Adrenal gland (tissue), 9 donors: ENCODE measurements at regions not wholly inside any gene's neighbourhood (a gene's known extent, or its start where the extent isn't known, plus 50 kb on each side); places are given as distances from the start of the nearest gene placed in this dataset.

Experiments
- DNase-seq, 7 donors: peaks; one replicate each; pipeline ENCODE4 v3.0.0-alpha.2; 2019 to 2020
- H3K27ac ChIP-seq, 5 donors: fragments of 200-600 bp; sonication (generic) in 4 of 5; 1 replicate in 3 of 5; 2 replicates in 2 of 5; pipeline versions ENCODE4 v1.5.1 to v1.8.0; 2016 to 2020; ENCODE audit warnings: mild to moderate bottlenecking in 1 of 5
- H3K27me3 ChIP-seq: fragments of 200-600 bp; 2 replicates; pipeline ENCODE4 v1.8.0; 2021
- H3K36me3 ChIP-seq, 2 donors: fragments of 200-600 bp; replicated peaks in 1 of 2; 1 replicate in 1 of 2; 2 replicates in 1 of 2; pipeline versions ENCODE4 v1.5.1 to v1.8.0; 2018 to 2022
- H3K4me1 ChIP-seq, 2 donors: fragments of 200-600 bp; replicated peaks in 1 of 2; 1 replicate in 1 of 2; 2 replicates in 1 of 2; pipeline versions ENCODE4 v1.5.1 to v1.8.0; 2018 to 2021
- H3K4me3 ChIP-seq, 4 donors: fragments of 200-600 bp; sonication (generic) in 3 of 4; one replicate each; pipeline ENCODE4 v1.5.1; 2016 to 2018
- H3K9me3 ChIP-seq, 3 donors: fragments of 200-600 bp; sonication (generic) in 1 of 3; replicated peaks in 1 of 3; 1 replicate in 2 of 3; 2 replicates in 1 of 3; pipeline versions ENCODE4 v1.5.1 to v1.8.0; 2016 to 2021
- CTCF ChIP-seq, 6 experiments: fragments of 450-650 bp in 4 of 6; fragments of 200-600 bp in 2 of 6; sonication (generic) in 1 of 6; IDR thresholded peaks; 1 replicate in 5 of 6; 2 replicates in 1 of 6; pipeline versions ENCODE4 v1.5.1 to v1.8.0; 2016 to 2021; ENCODE audit warnings: antibody characterized with exemption in 6 of 6, mild to moderate bottlenecking in 2 of 6, moderate library complexity in 1 of 6
- POLR2A ChIP-seq, 2 donors: fragments of 450-650 bp; IDR thresholded peaks; one replicate each; pipeline ENCODE4 v1.6.1; 2017; ENCODE audit warnings: antibody characterized with exemption in 2 of 2, mild to moderate bottlenecking in 2 of 2, moderate library complexity in 1 of 2
- WGBS, 4 donors: extraction: QIAGEN DNeasy Blood & Tissue Kit in 2 of 4; methylation state at CpG; one replicate each; pipeline versions ENCODE4 v1.1.5 to v1.1.7; 2013 to 2017; 5-methylcytosine and 5-hydroxymethylcytosine counted together
- intact Hi-C, 2 donors: fragments of 100-400 bp; cut with DNase I; formaldehyde crosslinking; loops; one replicate each; pipeline versions ENCODE4 v1.14.1 to v1.15.0; 2022 to 2023
- donor health status: healthy with polysubstance abuse.
- donor health status: Bipolar disorder and iron deficiency.
- donor health status: DM: yes; HTN: yes; CAD: no.
- donor health status: DM: no; HTN: no; CAD: no.
- donor health status: DM: no; HTN: no; CAD: no.

- no peaks in the 10 kb centered on the region for H3K36me3 ChIP-seq
- no peak overlapping the region for H3K4me3 ChIP-seq
- WGBS, 4 donors: 70 to 78% (median 72%) methylated on average over 8 of the region's 8 CpGs
- intact Hi-C loops: no loop called here
- H3K9me3 ChIP-seq: no peaks in the 10 kb centered on the region
- H3K27ac ChIP-seq: no peak overlapping the region
- H3K27me3 ChIP-seq: no peaks in the 10 kb centered on the region
- no peak for TF ChIP-seq POLR2A (IDR thresholded peaks at IDR 0.05)
- no peak for TF ChIP-seq CTCF (IDR thresholded peaks at IDR 0.05)
- no peak for DNase-seq
- H3K4me1 ChIP-seq: no peaks in the 10 kb centered on the region
Measured at GRCh38 chr9:86821006-86821845, 126.1 kb downstream of the GAS1 start.

- no peak for DNase-seq
- 66 to 77% (median 71%) methylated on average over 1 of the region's 1 CpG for WGBS, 4 donors
- H3K36me3 ChIP-seq: no peaks in the 10 kb centered on the region
- no peaks in the 10 kb centered on the region for H3K9me3 ChIP-seq
- no peaks in the 10 kb centered on the region for H3K27me3 ChIP-seq
- TF ChIP-seq CTCF (IDR thresholded peaks at IDR 0.05) (no peak), POLR2A (IDR thresholded peaks at IDR 0.05) (no peak)
- H3K4me3 ChIP-seq: no peak overlapping the region
- H3K4me1 ChIP-seq: no peaks in the 10 kb centered on the region
- no peak overlapping the region for H3K27ac ChIP-seq
- intact Hi-C loops: no loop called here
Measured at GRCh38 chr9:86819552-86819951, 127.8 kb downstream of the GAS1 start.

GRCh38 chr9:86818636-86819035 is 128.7 kb downstream of the GAS1 start:
- TF ChIP-seq CTCF (IDR thresholded peaks at IDR 0.05): no peak
- no peak for TF ChIP-seq POLR2A (IDR thresholded peaks at IDR 0.05)
- intact Hi-C loops: no loop called here
- Histone ChIP-seq H3K27me3 (no peaks in the 10 kb centered on the region), H3K27ac (no peak overlapping the region), H3K4me3 (no peak overlapping the region), H3K9me3 (no peaks in the 10 kb centered on the region), H3K36me3 (no peaks in the 10 kb centered on the region), H3K4me1 (no peaks in the 10 kb centered on the region)
- DNase-seq: no peak
- WGBS, 4 donors: 90 to 94% (median 93%) methylated on average over 5 to 6 of the region's 6 CpGs

GRCh38 chr9:86816868-86817267 is 130.4 kb downstream of the GAS1 start:
- Histone ChIP-seq H3K27ac (no peak overlapping the region), H3K9me3 (no peaks in the 10 kb centered on the region)
- 85 to 92% (median 89%) methylated on average over 5 of the region's 5 CpGs for WGBS, 4 donors

More at GRCh38 chr9:86816868-86817267, 130.4 kb downstream of the GAS1 start:
- DNase-seq: no peak
- H3K4me1 ChIP-seq: no peaks in the 10 kb centered on the region
- no peaks in the 10 kb centered on the region for H3K27me3 ChIP-seq
- intact Hi-C loops: no loop called here
- TF ChIP-seq CTCF (IDR thresholded peaks at IDR 0.05) (no peak), POLR2A (IDR thresholded peaks at IDR 0.05) (no peak)
- H3K4me3 ChIP-seq: no peak overlapping the region
- no peaks in the 10 kb centered on the region for H3K36me3 ChIP-seq
